Stimulated activated CD8-positive, alpha-beta memory T cell treated with anti-CD3 and anti-CD28 coated beads, Interleukin-4, amount 100 ng/mL, for 48 hours (primary cell): ENCODE measurements at regions not wholly inside any gene's neighbourhood (a gene's known extent, or its start where the extent isn't known, plus 50 kb on each side); places are given as distances from the start of the nearest gene placed in this dataset.

Source experiments
- DNase-seq: peaks from one replicate; pipeline ENCODE4 v3.0.0-alpha.2; 2020

GRCh38 chr16:85396879-85397871 lies 215.9 kb upstream of the GSE1 start:
- DNase-seq = no peak

- no peak for DNase-seq
Measured at GRCh38 chr16:85398050-85398451, 215.1 kb upstream of the GSE1 start.

DNA sequence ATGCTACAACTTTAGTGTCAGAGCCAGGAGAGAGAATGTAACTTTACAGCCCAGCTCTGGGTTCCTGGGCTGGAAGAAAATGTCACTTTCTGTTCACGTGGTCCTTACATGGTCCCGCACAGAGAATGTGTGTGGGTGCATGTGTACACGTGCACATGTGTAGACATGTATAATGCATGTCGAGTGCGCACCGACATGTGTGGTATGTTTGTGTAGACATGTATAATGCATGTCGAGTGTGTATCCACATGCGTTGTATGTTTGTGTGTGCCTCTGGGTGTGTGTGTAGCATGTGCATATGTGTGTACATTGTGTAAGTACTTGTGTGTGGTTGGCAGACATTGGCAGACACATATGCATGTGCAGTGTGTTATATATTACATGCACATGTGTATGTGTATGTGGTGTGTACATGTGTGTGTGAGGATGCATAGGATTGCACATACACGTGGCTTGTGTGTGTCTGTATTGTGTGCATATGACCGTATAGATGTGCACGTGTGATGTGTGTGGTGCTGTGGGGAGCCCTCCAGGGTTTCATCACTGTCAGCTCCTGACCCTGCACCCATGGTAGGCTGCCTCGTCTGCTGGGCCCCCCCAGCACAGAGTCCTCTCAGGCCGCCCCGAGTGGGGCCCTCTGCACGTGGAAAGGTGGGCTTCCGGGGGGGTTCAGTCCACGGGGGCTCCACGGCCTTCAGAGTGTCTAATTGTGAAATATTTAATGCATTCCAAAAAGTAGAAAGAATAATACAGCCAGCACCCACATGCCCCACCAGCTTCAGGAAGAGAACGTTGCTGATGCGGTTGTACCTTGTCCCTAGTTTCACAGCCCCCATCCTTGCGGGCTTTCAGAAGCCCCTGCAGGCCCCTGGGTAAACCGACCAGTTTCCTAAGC lies 214.2 kb upstream of the GSE1 start:
- no peak for DNase-seq

DNA sequence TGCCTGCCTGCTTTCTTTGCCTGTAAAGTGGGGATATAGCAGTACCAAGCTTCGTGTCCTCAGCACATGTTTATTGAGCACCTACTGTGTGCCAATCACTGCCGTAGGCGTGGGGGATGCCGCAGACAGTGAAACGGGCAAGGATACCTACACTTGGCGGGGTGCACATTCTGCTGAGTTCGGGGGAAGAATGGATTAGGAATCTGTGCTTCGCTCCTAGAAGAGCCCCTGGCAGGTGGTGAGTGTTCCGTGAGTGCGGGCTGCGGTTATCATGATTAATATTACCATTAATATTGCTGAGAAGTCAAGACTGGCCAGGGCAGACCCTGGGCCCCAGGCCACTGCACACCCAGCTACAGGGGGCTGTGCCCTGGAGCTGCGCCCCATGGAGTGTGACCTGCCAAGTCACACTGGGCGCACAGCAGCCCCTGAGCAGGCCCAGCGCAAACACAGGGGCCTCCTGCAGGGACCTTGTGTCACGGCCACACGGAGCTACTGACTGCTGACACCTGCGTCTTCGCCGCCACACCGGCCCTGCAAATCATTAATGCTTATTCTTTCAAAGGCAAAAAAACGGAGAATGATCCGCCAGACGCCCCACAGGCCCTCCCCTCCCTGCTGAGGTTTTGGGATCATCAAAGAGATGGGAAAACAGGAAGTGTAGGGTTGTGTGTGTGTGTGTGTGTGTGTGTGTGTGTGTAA lies 213.4 kb upstream of the GSE1 start:
- DNase-seq = no peak

GRCh38 chr16:85400305-85401205 lies 212.6 kb upstream of the GSE1 start:
- DNase-seq = no peak

DNA sequence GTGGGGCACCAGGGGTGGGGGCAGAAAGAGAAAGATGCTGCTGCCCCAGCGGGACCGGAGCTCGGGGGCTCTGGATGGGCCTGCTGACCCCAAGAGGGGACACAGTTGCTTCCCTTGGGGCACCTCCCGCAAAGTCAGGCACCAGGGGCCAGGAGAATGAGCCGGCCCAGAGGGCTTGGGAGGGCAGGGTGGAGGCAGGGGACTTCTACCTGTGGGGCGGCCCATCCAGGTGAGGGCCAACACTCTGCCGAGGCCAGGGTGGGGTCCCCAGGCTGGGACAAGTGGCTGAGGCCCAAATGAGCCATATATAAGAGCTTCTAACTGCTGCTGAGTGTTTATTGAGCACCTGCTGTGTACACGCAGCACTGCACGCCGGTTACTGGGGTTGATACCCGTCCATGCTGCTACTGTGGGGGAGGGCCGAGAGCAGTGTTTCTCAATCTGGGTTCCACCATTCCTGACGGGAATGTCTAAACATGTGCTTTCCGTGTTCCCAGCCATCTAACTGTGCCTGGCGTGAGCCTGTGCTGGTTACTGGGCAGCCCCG lies 211.7 kb upstream of the GSE1 start:
- no peak for DNase-seq

GRCh38 chr16:85401917-85402766 lies 211.0 kb upstream of the GSE1 start:
- no peak for DNase-seq

- DNase-seq = peak; percentile 38
Measured at GRCh38 chr16:85402910-85403692, 210.0 kb upstream of the GSE1 start.

DNA sequence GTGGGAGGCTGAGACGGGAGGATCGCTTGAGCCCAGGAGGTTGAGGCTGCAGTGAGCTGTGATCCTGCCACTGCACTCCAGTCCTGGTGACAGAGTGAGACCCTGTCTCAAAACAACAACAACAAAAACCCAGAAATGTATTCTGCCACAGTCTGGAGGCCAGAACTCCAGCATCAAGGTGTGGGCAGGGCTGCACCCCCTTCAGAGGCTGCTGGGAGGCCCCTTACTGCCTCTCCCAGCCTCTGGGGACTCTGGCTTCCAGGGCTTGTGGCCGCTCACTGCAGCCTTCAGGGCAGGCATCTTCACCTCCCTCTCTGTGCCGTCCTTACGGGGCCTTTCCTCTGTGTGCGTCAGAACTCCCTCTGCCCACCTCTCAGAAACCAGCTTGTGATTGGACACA lies 209.4 kb upstream of the GSE1 start:
- DNase-seq = no peak

- DNase-seq = peak; percentile 12
Measured at GRCh38 chr16:85412911-85413520, 200.1 kb upstream of the GSE1 start.

- no peak for DNase-seq
Measured at GRCh38 chr16:85413691-85414663, 199.1 kb upstream of the GSE1 start.

DNA sequence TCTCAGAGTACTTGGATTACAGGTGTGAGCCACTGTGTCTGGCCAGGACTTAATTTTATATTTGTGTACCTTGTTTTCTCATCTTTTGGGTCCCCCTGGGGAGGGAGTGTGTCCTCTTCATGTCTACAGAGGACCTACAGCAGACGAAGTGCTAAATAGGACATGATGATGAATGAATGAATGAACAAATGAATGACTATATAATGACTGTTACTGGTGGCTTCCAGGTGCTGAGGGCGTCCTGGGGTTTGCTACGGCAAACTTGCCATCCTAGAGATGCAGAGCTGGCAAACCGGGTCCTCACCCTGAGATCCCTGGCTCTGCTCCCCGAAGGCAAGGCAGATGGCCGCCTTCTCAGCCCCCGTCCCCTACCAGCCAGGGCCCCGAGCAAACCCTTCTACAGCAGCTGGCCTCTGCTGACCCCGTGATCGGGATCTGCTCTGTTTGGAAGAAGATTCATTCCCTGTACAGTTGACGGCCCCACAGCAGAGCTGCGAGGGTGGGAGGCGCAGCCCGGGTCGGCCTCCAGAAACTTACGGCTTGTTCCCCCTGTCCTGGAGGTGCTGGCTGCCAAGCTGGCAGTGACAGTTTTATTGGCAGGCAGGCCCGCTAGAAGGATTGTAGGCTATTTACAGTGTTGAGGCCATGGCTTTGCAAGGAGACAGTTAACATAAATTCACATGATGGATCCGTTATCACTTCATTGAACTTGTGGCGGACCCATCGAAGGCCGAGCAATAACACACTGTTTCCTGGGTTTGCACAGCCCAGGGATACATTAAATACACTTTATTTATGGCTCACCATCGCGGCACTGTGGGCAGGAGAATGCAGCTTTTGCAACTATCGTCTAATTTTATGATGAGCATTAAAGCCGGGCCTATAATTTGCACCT lies 197.7 kb upstream of the GSE1 start:
- DNase-seq = no peak

DNA sequence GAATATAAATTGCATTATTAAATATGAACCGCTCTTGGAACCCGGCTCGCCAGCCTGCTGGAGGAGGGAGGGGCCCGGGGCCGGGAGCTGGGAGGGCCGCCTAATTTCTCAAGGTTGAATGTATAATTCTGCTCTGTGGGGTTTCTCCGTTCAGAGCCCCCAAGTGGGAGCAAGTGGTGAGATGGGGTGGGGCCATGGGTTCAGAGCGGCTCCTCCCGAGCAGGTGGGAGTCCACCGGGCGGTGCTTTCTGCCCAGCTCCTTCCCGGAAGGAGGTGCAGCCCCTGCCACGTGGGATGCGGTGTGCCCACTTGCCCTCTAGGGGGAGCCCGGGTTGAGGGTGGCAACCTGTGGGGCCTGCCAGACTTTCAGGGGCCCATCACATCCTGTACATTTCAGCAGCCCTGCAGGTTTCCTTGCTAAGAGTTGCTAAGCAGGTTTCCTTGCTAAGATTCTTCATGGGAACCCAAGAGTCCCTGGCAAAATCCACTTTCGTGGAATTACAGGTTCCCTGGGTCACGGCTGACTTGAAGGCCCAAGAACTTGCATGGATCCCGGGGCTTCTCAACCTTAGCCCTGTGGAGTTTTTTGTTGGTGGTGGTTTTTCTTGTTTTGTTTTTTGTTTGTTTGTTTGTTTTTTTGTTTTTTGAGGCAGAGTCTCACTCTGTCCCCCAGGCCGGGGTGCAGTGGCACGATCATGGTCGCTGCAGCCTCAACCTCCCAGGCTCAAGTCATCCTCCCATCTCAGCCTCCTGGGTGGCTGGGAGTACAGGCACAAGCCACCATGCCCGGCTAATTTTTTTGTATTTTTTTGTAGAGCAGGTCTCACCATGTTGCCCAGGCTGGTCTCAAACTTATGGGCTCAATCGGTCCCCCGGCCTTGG lies 196.7 kb upstream of the GSE1 start:
- peak; percentile 88 for DNase-seq

- DNase-seq = no peak
Measured at GRCh38 chr16:85417156-85417860, 195.8 kb upstream of the GSE1 start.

DNA sequence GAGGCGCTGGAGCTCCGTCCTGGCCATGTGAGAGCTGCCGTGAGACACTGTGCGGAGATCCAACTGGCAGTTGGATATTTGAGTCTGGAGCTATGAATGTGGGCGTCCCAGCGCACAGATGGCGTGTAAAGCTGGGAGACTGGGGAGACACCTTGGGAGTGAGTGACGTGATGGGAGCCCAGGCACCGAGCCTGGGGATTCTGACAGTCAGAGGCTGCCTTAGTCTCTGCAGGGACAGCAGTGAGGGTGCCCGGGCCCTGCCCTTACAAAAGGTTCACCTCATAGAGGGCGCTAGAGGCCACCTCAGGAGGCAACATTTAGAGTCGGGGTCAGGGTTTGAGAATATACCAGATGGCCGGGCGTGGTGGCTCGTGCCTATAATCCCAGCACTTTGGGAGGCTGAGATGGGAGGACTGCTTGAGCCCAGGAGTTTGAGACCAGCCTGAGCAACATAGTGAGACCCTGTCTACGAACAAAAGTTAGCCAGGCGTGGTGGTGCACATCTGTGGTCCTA lies 194.1 kb upstream of the GSE1 start:
- DNase-seq = no peak
